Ovary (tissue), 3 donors: ENCODE measurements at regions not wholly inside any gene's neighbourhood (a gene's known extent, or its start where the extent isn't known, plus 50 kb on each side); places are given as distances from the start of the nearest gene placed in this dataset.

Experiments
- CTCF ChIP-seq, 3 donors: fragments of 450-650 bp in 2 of 3; fragments of 200-600 bp in 1 of 3; IDR thresholded peaks; one replicate each; pipeline versions ENCODE4 v1.5.1 to v1.8.0; 2016 to 2022; ENCODE audit warnings: antibody characterized with exemption in 3 of 3, mild to moderate bottlenecking in 1 of 3
- EP300 ChIP-seq: sonication (generic); formaldehyde crosslinking; IDR thresholded peaks from one replicate; pipeline ENCODE4 v1.6.1; 2017; ENCODE audit warnings: antibody characterized with exemption
- POLR2A ChIP-seq: fragments of 450-650 bp; IDR thresholded peaks from one replicate; pipeline ENCODE4 v1.6.1; 2017; ENCODE audit warnings: antibody characterized with exemption, mild to moderate bottlenecking, moderate library complexity
- donor health status: DM: no; HTN: no; CAD: no.

- TF ChIP-seq CTCF (IDR thresholded peaks at IDR 0.05) = no peak
- TF ChIP-seq POLR2A = no peak
- no peak for TF ChIP-seq EP300
Observed at GRCh38 chr5:107322936-107323335, 347.8 kb downstream of the EFNA5 start.
